K562 (cell line): ENCODE measurements at regions not wholly inside any gene's neighbourhood (a gene's known extent, or its start where the extent isn't known, plus 50 kb on each side); places are given as distances from the start of the nearest gene placed in this dataset.

Source experiments
- FOXM1 ChIP-seq, 2 experiments: fragments of 450-650 bp in 1 of 2; sonication (generic) in 1 of 2; formaldehyde crosslinking in 1 of 2; IDR thresholded peaks; 2 replicates each; pipeline versions ENCODE4 v1.6.1 to v1.9.0; 2017 to 2022; ENCODE audit warnings: low read depth in 2 of 2, mild to moderate bottlenecking in 2 of 2, missing genetic modification reagents in 1 of 2, moderate library complexity in 1 of 2
- HMBOX1 ChIP-seq: sonication (generic); IDR thresholded peaks from 2 replicates; pipeline ENCODE4 v1.6.1; 2016
- IRF2 ChIP-seq: sonication (generic); formaldehyde crosslinking; IDR thresholded peaks from 2 replicates; pipeline ENCODE4 v1.8.1; 2022; ENCODE audit warnings: mild to moderate bottlenecking, missing genetic modification reagents
- RFX1 ChIP-seq: fragments of 450-650 bp; IDR thresholded peaks from 2 replicates; pipeline ENCODE4 v1.6.1; 2016; ENCODE audit warnings: mild to moderate bottlenecking, moderate library complexity
- ZNF224 ChIP-seq: sonication (generic); formaldehyde crosslinking; IDR thresholded peaks from 2 replicates; pipeline ENCODE4 v1.8.0; 2022; ENCODE audit warnings: mild to moderate bottlenecking, missing genetic modification reagents
- ZNF586 ChIP-seq: fragments of 450-650 bp; formaldehyde crosslinking; conservative IDR thresholded peaks from 2 replicates; pipeline ENCODE4 v1.4.0; 2020; ENCODE audit warnings: mild to moderate bottlenecking, moderate library complexity
- ZNF780A ChIP-seq: fragments of 250-450 bp; sonication (Bioruptor Pico); IDR thresholded peaks from 2 replicates; pipeline ENCODE4 v1.5.0; 2021; ENCODE audit warnings: mild to moderate bottlenecking
- TF ChIP-seq, protein P1 (sequence below): sonication (generic); formaldehyde crosslinking; IDR thresholded peaks from 2 replicates; pipeline ENCODE4 v1.8.0; 2023; ENCODE audit warnings: mild to moderate bottlenecking, missing genetic modification reagents
- TF ChIP-seq, protein P2 (sequence below): fragments of 250-450 bp; sonication (Bioruptor Pico); IDR thresholded peaks from 2 replicates; pipeline ENCODE4 v1.4.0; 2020; ENCODE audit warnings: borderline replicate concordance

DNA sequence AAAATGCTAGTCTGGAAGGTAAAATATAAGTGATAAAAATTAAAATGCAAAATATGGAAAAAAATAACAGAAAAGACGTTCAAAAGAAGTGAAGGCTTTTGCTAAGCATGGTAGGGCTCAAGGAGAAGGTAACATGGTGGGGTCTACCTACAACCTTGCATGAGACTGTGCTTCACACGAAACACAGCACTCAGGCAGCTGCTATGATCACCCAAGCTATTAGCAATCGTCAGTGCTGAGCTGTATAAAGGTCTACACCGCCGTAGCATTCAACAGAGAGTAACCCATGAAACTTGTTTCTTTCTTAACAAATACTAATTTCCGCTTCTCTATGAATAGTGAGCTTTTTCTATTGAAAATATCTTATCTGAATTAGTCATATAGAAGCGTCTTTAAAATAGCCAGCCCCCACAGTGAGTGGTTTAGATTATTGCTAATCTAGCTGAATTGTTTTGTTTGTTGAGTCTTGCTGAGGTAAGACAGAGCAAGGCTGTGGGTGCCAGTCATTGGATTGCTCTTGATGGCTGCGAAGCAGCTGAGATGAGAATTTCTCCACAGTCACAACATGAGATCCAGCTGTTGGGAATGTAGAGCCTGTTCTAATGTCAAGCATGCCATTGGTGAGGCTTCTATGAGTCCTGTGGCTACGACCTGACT, 230.0 kb downstream of the KLF13 start (continued):
- TF ChIP-seq IRF2 (CRISPR knock-in tag): no peak
- TF ChIP-seq RFX1: no peak
- no peak for TF ChIP-seq ZNF780A (CRISPR knock-in tag)
- TF ChIP-seq ZNF586 (CRISPR knock-in tag): no peak
- no peak for TF ChIP-seq FOXM1 (IDR thresholded peaks at IDR 0.05; ENCODE audit: low read depth)
- no peak for TF ChIP-seq FOXM1 (CRISPR knock-in tag; IDR thresholded peaks at IDR 0.05; ENCODE audit: low read depth)
- TF ChIP-seq, protein P1, sequence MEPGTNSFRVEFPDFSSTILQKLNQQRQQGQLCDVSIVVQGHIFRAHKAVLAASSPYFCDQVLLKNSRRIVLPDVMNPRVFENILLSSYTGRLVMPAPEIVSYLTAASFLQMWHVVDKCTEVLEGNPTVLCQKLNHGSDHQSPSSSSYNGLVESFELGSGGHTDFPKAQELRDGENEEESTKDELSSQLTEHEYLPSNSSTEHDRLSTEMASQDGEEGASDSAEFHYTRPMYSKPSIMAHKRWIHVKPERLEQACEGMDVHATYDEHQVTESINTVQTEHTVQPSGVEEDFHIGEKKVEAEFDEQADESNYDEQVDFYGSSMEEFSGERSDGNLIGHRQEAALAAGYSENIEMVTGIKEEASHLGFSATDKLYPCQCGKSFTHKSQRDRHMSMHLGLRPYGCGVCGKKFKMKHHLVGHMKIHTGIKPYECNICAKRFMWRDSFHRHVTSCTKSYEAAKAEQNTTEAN: no peak
- TF ChIP-seq ZNF224: no peak
- TF ChIP-seq, protein P2, sequence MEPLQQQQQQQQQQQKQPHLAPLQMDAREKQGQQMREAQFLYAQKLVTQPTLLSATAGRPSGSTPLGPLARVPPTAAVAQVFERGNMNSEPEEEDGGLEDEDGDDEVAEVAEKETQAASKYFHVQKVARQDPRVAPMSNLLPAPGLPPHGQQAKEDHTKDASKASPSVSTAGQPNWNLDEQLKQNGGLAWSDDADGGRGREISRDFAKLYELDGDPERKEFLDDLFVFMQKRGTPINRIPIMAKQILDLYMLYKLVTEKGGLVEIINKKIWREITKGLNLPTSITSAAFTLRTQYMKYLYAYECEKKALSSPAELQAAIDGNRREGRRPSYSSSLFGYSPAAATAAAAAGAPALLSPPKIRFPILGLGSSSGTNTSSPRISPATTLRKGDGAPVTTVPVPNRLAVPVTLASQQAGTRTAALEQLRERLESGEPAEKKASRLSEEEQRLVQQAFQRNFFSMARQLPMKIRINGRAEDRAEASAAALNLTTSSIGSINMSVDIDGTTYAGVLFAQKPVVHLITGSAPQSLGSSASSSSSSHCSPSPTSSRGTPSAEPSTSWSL (CRISPR knock-in tag): no peak
- no peak for TF ChIP-seq HMBOX1
